ENCODE measurements at regions not wholly inside any gene's neighbourhood (a gene's known extent, or its start where the extent isn't known, plus 50 kb on each side); places are given as distances from the start of the nearest gene placed in this dataset.
"Not testable (repeated sequence)": the region's sequence is repeated elsewhere in the genome, so short reads cannot be mapped to it uniquely, and the experiment has no call there.

DNA sequence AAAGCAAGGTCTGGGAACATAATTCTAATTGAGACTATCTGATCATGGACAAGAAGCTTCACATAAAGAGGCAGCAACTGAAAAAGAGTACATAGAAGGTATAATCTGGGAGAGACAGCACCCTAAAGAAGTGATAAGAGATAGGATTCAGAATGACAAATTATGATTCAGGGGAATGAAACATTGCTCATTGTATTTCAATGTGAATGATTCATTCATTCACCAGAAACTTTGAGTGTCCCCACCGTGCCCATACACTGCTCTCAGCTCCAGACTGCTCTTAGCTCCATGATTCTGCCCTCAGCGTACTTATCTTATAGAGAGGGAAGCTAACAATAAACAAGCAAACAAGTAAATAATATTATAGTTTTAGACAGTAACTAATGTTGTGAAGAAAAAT, 329.3 kb upstream of the IRAK1BP1 start:
- no peaks in the 10 kb centered on the region for H3K27me3 ChIP-seq
- no peak overlapping the region for H3K4me3 ChIP-seq
- no peak overlapping the region for H3K27ac ChIP-seq
- no peaks in the 10 kb centered on the region for H3K9me3 ChIP-seq
- H3K4me1 ChIP-seq = no peaks in the 10 kb centered on the region
- no peak for TF ChIP-seq POLR2AphosphoS5 (IDR thresholded peaks at IDR 0.05; ENCODE audit: insufficient read depth in 1 of 2, low read depth in 1 of 2)
- no peak for TF ChIP-seq POLR2A (IDR thresholded peaks at IDR 0.05)
- TF ChIP-seq, protein P1, sequence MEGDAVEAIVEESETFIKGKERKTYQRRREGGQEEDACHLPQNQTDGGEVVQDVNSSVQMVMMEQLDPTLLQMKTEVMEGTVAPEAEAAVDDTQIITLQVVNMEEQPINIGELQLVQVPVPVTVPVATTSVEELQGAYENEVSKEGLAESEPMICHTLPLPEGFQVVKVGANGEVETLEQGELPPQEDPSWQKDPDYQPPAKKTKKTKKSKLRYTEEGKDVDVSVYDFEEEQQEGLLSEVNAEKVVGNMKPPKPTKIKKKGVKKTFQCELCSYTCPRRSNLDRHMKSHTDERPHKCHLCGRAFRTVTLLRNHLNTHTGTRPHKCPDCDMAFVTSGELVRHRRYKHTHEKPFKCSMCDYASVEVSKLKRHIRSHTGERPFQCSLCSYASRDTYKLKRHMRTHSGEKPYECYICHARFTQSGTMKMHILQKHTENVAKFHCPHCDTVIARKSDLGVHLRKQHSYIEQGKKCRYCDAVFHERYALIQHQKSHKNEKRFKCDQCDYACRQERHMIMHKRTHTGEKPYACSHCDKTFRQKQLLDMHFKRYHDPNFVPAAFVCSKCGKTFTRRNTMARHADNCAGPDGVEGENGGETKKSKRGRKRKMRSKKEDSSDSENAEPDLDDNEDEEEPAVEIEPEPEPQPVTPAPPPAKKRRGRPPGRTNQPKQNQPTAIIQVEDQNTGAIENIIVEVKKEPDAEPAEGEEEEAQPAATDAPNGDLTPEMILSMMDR (IDR thresholded peaks at IDR 0.05) = no peak
- H3K36me3 ChIP-seq = no peaks in the 10 kb centered on the region
- intact Hi-C loops (cut with DNase I) = no loop called here
- DNase-seq (ENCODE audit: extremely low spot score in 2 of 2) = no peak

DNA sequence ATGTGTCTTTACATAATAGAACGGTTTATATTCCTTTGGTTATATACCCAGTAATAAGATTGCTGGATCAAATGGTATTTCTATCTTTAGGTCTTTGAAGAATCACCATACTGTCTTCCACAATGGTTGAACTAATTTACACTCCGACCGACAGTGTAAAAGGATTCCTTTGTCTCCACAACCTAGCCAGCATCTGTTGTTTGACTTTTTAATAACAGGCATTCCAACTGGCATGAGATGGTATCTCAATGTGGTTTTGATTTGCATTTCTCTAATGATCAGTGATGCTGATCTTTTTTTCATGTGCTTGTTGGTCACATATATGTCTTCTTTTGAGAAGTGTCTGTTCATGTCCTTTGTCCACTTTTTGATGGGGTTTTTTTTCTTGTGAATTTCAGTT, 319.7 kb upstream of the IRAK1BP1 start:
- H3K4me1 ChIP-seq; H3K4me3 ChIP-seq; H3K9me3 ChIP-seq; H3K36me3 ChIP-seq; H3K27ac ChIP-seq; intact Hi-C loops (cut with DNase I); DNase-seq (ENCODE audit: extremely low spot score in 2 of 2); H3K27me3 ChIP-seq: not testable (repeated sequence)

DNA sequence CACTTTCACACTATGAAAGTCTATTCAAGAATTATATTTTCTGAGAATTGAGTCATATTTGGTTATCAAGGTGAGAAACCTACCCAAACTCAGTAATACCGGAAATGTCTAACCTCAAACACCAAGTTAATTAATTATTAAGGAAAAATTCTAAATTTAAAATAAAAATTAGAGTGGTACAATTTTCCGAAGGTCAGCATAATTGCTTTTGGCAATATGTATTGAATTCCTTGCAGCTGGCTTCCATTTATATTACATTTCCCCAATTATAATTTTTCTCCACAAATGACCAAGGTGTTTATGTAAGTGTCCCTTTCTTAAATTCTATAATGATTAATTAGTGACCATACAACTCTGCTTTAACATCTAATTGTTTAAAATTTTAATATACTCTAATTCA, 316.0 kb upstream of the IRAK1BP1 start:
- TF ChIP-seq POLR2AphosphoS5 (IDR thresholded peaks at IDR 0.05; ENCODE audit: insufficient read depth in 1 of 2, low read depth in 1 of 2) (no peak), POLR2A (IDR thresholded peaks at IDR 0.05) (no peak)
- TF ChIP-seq, protein P1 (IDR thresholded peaks at IDR 0.05) = no peak
- H3K27ac ChIP-seq = no peak overlapping the region
- no peaks in the 10 kb centered on the region for H3K9me3 ChIP-seq
- no peaks in the 10 kb centered on the region for H3K36me3 ChIP-seq
- intact Hi-C loops (cut with DNase I) = no loop called here
- no peaks in the 10 kb centered on the region for H3K4me1 ChIP-seq
- no peak overlapping the region for H3K4me3 ChIP-seq
- no peak for DNase-seq (ENCODE audit: extremely low spot score in 2 of 2)
- H3K27me3 ChIP-seq = no peaks in the 10 kb centered on the region

DNA sequence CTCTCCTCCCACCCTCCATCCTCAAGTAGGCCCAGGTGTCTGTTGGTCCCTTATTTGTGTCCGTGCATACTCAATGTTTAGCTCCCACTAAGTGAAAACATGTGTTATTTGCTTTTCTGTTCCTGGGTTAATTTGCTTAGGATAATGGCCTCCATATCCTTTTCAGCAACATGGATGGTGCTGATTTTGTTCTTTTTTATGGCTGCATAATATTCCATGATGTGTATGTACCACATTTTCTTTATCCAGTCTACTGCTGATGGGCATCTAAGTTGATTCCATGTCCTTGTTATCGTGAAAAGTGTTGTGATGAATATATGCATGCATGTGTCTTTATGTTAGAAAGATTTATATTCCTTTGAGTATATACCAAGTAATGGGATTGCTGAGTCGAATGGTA, 314.9 kb upstream of the IRAK1BP1 start:
- Histone ChIP-seq H3K4me3 (no peak overlapping the region), H3K9me3 (no peaks in the 10 kb centered on the region), H3K36me3 (no peaks in the 10 kb centered on the region), H3K4me1 (no peaks in the 10 kb centered on the region), H3K27ac (no peak overlapping the region), H3K27me3 (no peaks in the 10 kb centered on the region)
- TF ChIP-seq, protein P1 (IDR thresholded peaks at IDR 0.05) = no peak
- TF ChIP-seq POLR2A (IDR thresholded peaks at IDR 0.05) (no peak), POLR2AphosphoS5 (IDR thresholded peaks at IDR 0.05; ENCODE audit: insufficient read depth in 1 of 2, low read depth in 1 of 2) (no peak)
- no peak for DNase-seq (ENCODE audit: extremely low spot score in 2 of 2)
- intact Hi-C loops (cut with DNase I) = no loop called here

DNA sequence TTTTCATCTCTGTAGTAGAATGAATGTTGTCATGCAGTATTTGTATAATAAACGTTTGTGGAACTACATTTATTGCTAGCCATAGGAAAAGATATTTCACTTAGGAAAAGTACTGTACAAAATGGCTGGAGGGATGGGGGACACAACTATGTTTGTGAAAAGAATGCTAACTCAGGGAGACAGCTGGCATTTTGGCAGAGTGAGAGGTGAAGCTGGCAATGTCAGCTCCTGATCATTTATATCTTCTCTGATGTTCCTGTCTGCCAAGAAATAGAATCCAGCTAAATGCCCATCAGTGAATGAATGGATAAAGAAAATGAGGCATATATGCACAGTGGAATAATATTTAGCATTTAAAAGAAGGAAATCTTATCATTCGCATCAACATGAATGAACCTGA, 313.0 kb upstream of the IRAK1BP1 start:
- no peak overlapping the region for H3K27ac ChIP-seq
- no peaks in the 10 kb centered on the region for H3K9me3 ChIP-seq
- no peak for DNase-seq (ENCODE audit: extremely low spot score in 2 of 2)
- no peak for TF ChIP-seq POLR2A (IDR thresholded peaks at IDR 0.05)
- TF ChIP-seq, protein P1 (IDR thresholded peaks at IDR 0.05) = no peak
- no peak for TF ChIP-seq POLR2AphosphoS5 (IDR thresholded peaks at IDR 0.05; ENCODE audit: insufficient read depth in 1 of 2, low read depth in 1 of 2)
- H3K4me3 ChIP-seq = no peak overlapping the region
- H3K4me1 ChIP-seq = no peaks in the 10 kb centered on the region
- no peaks in the 10 kb centered on the region for H3K36me3 ChIP-seq
- H3K27me3 ChIP-seq = no peaks in the 10 kb centered on the region
- intact Hi-C loops (cut with DNase I) = no loop called here

DNA sequence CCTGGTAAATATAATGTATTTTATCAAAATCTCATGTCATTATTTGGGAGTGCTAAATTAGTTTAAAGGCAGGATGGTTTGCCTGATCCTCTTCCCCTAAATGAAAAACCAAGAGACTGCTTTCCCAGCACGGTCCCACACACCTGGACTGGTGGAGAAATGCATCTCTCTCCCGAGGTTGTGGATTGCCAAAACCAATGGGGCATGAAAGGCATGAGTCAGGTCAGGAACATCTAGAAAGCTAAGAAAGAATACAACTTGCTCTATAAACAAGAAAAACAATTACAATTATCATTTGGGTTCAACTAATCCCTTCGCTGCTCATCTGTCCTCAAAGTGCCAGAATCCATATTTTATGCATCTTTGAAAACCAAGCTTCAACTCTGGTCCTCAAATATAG, 308.3 kb upstream of the IRAK1BP1 start:
- no peaks in the 10 kb centered on the region for H3K36me3 ChIP-seq
- no peak overlapping the region for H3K4me3 ChIP-seq
- intact Hi-C loops (cut with DNase I) = no loop called here
- no peak overlapping the region for H3K27ac ChIP-seq
- H3K27me3 ChIP-seq = no peaks in the 10 kb centered on the region
- DNase-seq (ENCODE audit: extremely low spot score in 2 of 2) = no peak
- H3K9me3 ChIP-seq = no peaks in the 10 kb centered on the region
- no peaks in the 10 kb centered on the region for H3K4me1 ChIP-seq
- TF ChIP-seq POLR2A (IDR thresholded peaks at IDR 0.05) (no peak), POLR2AphosphoS5 (IDR thresholded peaks at IDR 0.05; ENCODE audit: insufficient read depth in 1 of 2, low read depth in 1 of 2) (no peak)
- TF ChIP-seq, protein P1 (IDR thresholded peaks at IDR 0.05) = no peak
